Natural killer cell treated with Interleukin-12 subunit alpha and Interleukin-12 subunit beta and Interleukin-15 and Interleukin-18, amount 100 ng/mL, for 72 hours (primary cell): ENCODE measurements at regions not wholly inside any gene's neighbourhood (a gene's known extent, or its start where the extent isn't known, plus 50 kb on each side); places are given as distances from the start of the nearest gene placed in this dataset.

Experiments used
- ATAC-seq, 2 donors: fragments of 150-1000 bp; cut with Tn5 transposase in 1 of 2; sonication (Bioruptor Pico), chemical (Tn5 transposase) in 1 of 2; 2 replicates each; pipeline ENCODE4 v1.10.0; 2021
- DNase-seq: peaks from one replicate; pipeline ENCODE4 v3.0.0; 2022; ENCODE audit warnings: low spot score
- H3K27ac Mint-ChIP-seq, 2 donors: 1 replicate in 1 of 2; 2 replicates in 1 of 2; pipeline ENCODE4 v1.8.0; 2022; ENCODE audit warnings: mixed read lengths in 2 of 2, mild to moderate bottlenecking in 1 of 2, moderate library complexity in 1 of 2
- H3K27me3 Mint-ChIP-seq, 2 donors: 1 replicate in 1 of 2; 2 replicates in 1 of 2; pipeline ENCODE4 v1.8.0; 2022; ENCODE audit warnings: mixed read lengths in 2 of 2
- H3K36me3 Mint-ChIP-seq: one replicate; pipeline ENCODE4 v1.8.0; 2022; ENCODE audit warnings: mixed read lengths
- H3K4me1 Mint-ChIP-seq, 2 donors: 1 replicate in 1 of 2; 2 replicates in 1 of 2; pipeline ENCODE4 v1.8.0; 2022; ENCODE audit warnings: low read depth in 2 of 2, mixed read lengths in 2 of 2, mild to moderate bottlenecking in 1 of 2
- H3K4me3 Mint-ChIP-seq: one replicate; pipeline ENCODE4 v1.8.0; 2022; ENCODE audit warnings: mixed read lengths
- H3K9me3 Mint-ChIP-seq: 2 replicates; pipeline ENCODE4 v1.8.0; 2022; ENCODE audit warnings: mixed read lengths

- no peak for DNase-seq
- Mint-ChIP-seq H3K36me3 (peaks cover 6% of the 10 kb centered on the region), H3K4me1 (no peaks in the 10 kb centered on the region), H3K27me3 (no peaks in the 10 kb centered on the region), H3K4me3 (no peak overlapping the region), H3K27ac (no peak overlapping the region), H3K9me3 (peaks cover 10% of the 10 kb centered on the region)
- no peak for ATAC-seq
These were observed 612.1 kb downstream of the TBC1D4 start for GRCh38 chr13:74869846-74870245.

- Mint-ChIP-seq H3K36me3 (peaks cover 6% of the 10 kb centered on the region), H3K4me3 (no peak overlapping the region), H3K9me3 (peaks cover 9% of the 10 kb centered on the region), H3K27me3 (no peaks in the 10 kb centered on the region), H3K27ac (no peak overlapping the region), H3K4me1 (no peaks in the 10 kb centered on the region)
- DNase-seq (no peak), ATAC-seq (no peak)
These were observed 613.9 kb downstream of the TBC1D4 start for GRCh38 chr13:74868049-74868448.

- ATAC-seq (no peak), DNase-seq (no peak)
- Mint-ChIP-seq H3K9me3 (peaks cover 12% of the 10 kb centered on the region), H3K27ac (no peak overlapping the region), H3K27me3 (no peaks in the 10 kb centered on the region), H3K36me3 (peaks cover 7% of the 10 kb centered on the region), H3K4me3 (no peak overlapping the region), H3K4me1 (no peaks in the 10 kb centered on the region)
These were observed 614.5 kb downstream of the TBC1D4 start for GRCh38 chr13:74867460-74867859.

- peaks cover 14% of the 10 kb centered on the region for H3K9me3 Mint-ChIP-seq
- ATAC-seq = no peak
- DNase-seq = no peak
- peaks cover 10% of the 10 kb centered on the region for H3K36me3 Mint-ChIP-seq
- no peak overlapping the region for H3K27ac Mint-ChIP-seq
- H3K4me1 Mint-ChIP-seq = no peaks in the 10 kb centered on the region
- no peaks in the 10 kb centered on the region for H3K27me3 Mint-ChIP-seq
- H3K4me3 Mint-ChIP-seq = no peak overlapping the region
These were observed 615.9 kb downstream of the TBC1D4 start for GRCh38 chr13:74866101-74866500.

GRCh38 chr13:74865656-74866055 is 616.3 kb downstream of the TBC1D4 start:
- Mint-ChIP-seq H3K36me3 (peaks cover 10% of the 10 kb centered on the region), H3K4me3 (no peak overlapping the region), H3K9me3 (peaks cover 14% of the 10 kb centered on the region), H3K27ac (no peak overlapping the region), H3K27me3 (no peaks in the 10 kb centered on the region), H3K4me1 (no peaks in the 10 kb centered on the region)
- DNase-seq (no peak), ATAC-seq (no peak)

GRCh38 chr13:74860789-74861188 is 621.2 kb downstream of the TBC1D4 start:
- Mint-ChIP-seq H3K27me3 (no peaks in the 10 kb centered on the region), H3K9me3 (peaks cover 8% of the 10 kb centered on the region), H3K27ac (no peak overlapping the region), H3K4me3 (no peak overlapping the region), H3K4me1 (no peaks in the 10 kb centered on the region), H3K36me3 (peaks cover 8% of the 10 kb centered on the region)
- DNase-seq (no peak), ATAC-seq (no peak)

- H3K9me3 Mint-ChIP-seq = peaks cover 6% of the 10 kb centered on the region
- H3K4me3 Mint-ChIP-seq = no peak overlapping the region
- no peaks in the 10 kb centered on the region for H3K27me3 Mint-ChIP-seq
- DNase-seq (no peak), ATAC-seq (no peak)
- no peaks in the 10 kb centered on the region for H3K4me1 Mint-ChIP-seq
- no peak overlapping the region for H3K27ac Mint-ChIP-seq
- no peaks in the 10 kb centered on the region for H3K36me3 Mint-ChIP-seq
These were observed 631.1 kb downstream of the TBC1D4 start for GRCh38 chr13:74850893-74851292.

- H3K27me3 Mint-ChIP-seq = peaks cover 0 to 13% of the 10 kb centered on the region in 2 donors
- H3K9me3 Mint-ChIP-seq = no peaks in the 10 kb centered on the region
- H3K4me3 Mint-ChIP-seq = no peak overlapping the region
- no peak for ATAC-seq
- H3K36me3 Mint-ChIP-seq = no peaks in the 10 kb centered on the region
- no peak overlapping the region for H3K27ac Mint-ChIP-seq
- DNase-seq = no peak
- no peaks in the 10 kb centered on the region for H3K4me1 Mint-ChIP-seq
These were observed 634.0 kb downstream of the TBC1D4 start for GRCh38 chr13:74847966-74848365.

- H3K4me1 Mint-ChIP-seq = peaks cover 0 to 1% of the 10 kb centered on the region in 2 donors
- ATAC-seq = no peak
- H3K27me3 Mint-ChIP-seq = peaks cover 0 to 13% of the 10 kb centered on the region in 2 donors
These were observed 636.2 kb downstream of the TBC1D4 start for GRCh38 chr13:74845806-74846205.

GRCh38 chr13:74841651-74842050 is 640.3 kb downstream of the TBC1D4 start:
- Mint-ChIP-seq H3K4me3 (no peak overlapping the region), H3K9me3 (peaks cover 3% of the 10 kb centered on the region), H3K27me3 (peaks cover 0 to 13% of the 10 kb centered on the region in 2 donors), H3K4me1 (peaks cover 11 to 21% of the 10 kb centered on the region in 2 donors), H3K36me3 (no peaks in the 10 kb centered on the region), H3K27ac (no peak overlapping the region)
- DNase-seq (no peak), ATAC-seq (no peak)

More at GRCh38 chr13:74845806-74846205, 636.2 kb downstream of the TBC1D4 start:
- H3K27ac Mint-ChIP-seq = no peak overlapping the region
- no peak overlapping the region for H3K4me3 Mint-ChIP-seq
- no peak for DNase-seq
- no peaks in the 10 kb centered on the region for H3K36me3 Mint-ChIP-seq
- H3K9me3 Mint-ChIP-seq = peaks cover under 1% of the 10 kb centered on the region

- H3K4me1 Mint-ChIP-seq = peaks cover 11 to 22% of the 10 kb centered on the region in 2 donors
- H3K36me3 Mint-ChIP-seq = no peaks in the 10 kb centered on the region
- no peak overlapping the region for H3K4me3 Mint-ChIP-seq
- ATAC-seq (no peak), DNase-seq (no peak)
- H3K27me3 Mint-ChIP-seq = peaks cover 0 to 13% of the 10 kb centered on the region in 2 donors
- peaks cover 3% of the 10 kb centered on the region for H3K9me3 Mint-ChIP-seq
- H3K27ac Mint-ChIP-seq = no peak overlapping the region
These were observed 640.8 kb downstream of the TBC1D4 start for GRCh38 chr13:74841123-74841522.

GRCh38 chr13:74839656-74840055 is 642.3 kb downstream of the TBC1D4 start:
- H3K9me3 Mint-ChIP-seq = peaks cover 6% of the 10 kb centered on the region
- no peak overlapping the region for H3K4me3 Mint-ChIP-seq
- peaks cover 0 to 5% of the 10 kb centered on the region in 2 donors for H3K27me3 Mint-ChIP-seq
- H3K4me1 Mint-ChIP-seq = peaks cover 22 to 31% of the 10 kb centered on the region in 2 donors
- DNase-seq (no peak), ATAC-seq (no peak)
- no peaks in the 10 kb centered on the region for H3K36me3 Mint-ChIP-seq
- H3K27ac Mint-ChIP-seq = no peak overlapping the region

GRCh38 chr13:74838096-74838495 is 643.9 kb downstream of the TBC1D4 start:
- Mint-ChIP-seq H3K9me3 (peaks cover 6% of the 10 kb centered on the region), H3K27me3 (no peaks in the 10 kb centered on the region), H3K36me3 (no peaks in the 10 kb centered on the region), H3K4me3 (no peak overlapping the region), H3K4me1 (peaks cover 22 to 31% of the 10 kb centered on the region in 2 donors), H3K27ac (peak overlapping the region in 1 of 2 donors; percentile 21)
- DNase-seq (no peak), ATAC-seq (no peak)

- Mint-ChIP-seq H3K27me3 (no peaks in the 10 kb centered on the region), H3K4me1 (peaks cover 22 to 31% of the 10 kb centered on the region in 2 donors), H3K27ac (no peak overlapping the region), H3K9me3 (peaks cover 6% of the 10 kb centered on the region), H3K36me3 (no peaks in the 10 kb centered on the region), H3K4me3 (no peak overlapping the region)
- DNase-seq = no peak
- ATAC-seq = no peak
These were observed 645.3 kb downstream of the TBC1D4 start for GRCh38 chr13:74836628-74837027.

- H3K4me1 Mint-ChIP-seq = peaks cover 22 to 27% of the 10 kb centered on the region in 2 donors
- no peaks in the 10 kb centered on the region for H3K27me3 Mint-ChIP-seq
- H3K36me3 Mint-ChIP-seq = no peaks in the 10 kb centered on the region
- H3K27ac Mint-ChIP-seq = no peak overlapping the region
- H3K4me3 Mint-ChIP-seq = no peak overlapping the region
- no peak for ATAC-seq
- H3K9me3 Mint-ChIP-seq = peaks cover 3% of the 10 kb centered on the region
- DNase-seq = no peak
These were observed 646.4 kb downstream of the TBC1D4 start for GRCh38 chr13:74835579-74835978.
